COR-L47 (cell line): ENCODE measurements at regions not wholly inside any gene's neighbourhood (a gene's known extent, or its start where the extent isn't known, plus 50 kb on each side); places are given as distances from the start of the nearest gene placed in this dataset.
A peak's percentile ranks its signal among the peaks of the same experiment; 100 is the strongest.

Experiments used
- DNase-seq: peaks from one replicate; lab custom pipeline; 2025; lab: John Stamatoyannopoulos, UW

- no peak for DNase-seq
These were observed 164.0 kb upstream of the RAD23B start for GRCh38 chr9:107118863-107119624.

- DNase-seq, result no peak
These were observed 163.3 kb upstream of the RAD23B start for GRCh38 chr9:107119735-107120134.

GRCh38 chr9:107123389-107123788, 159.7 kb upstream of the RAD23B start:
- no peak for DNase-seq

- no peak for DNase-seq
These were observed 155.5 kb upstream of the RAD23B start for GRCh38 chr9:107127608-107128007.

GRCh38 chr9:107131108-107131799, 151.8 kb upstream of the RAD23B start:
- DNase-seq, result no peak

- DNase-seq, result no peak
These were observed 146.8 kb upstream of the RAD23B start for GRCh38 chr9:107136296-107136695.

GRCh38 chr9:107137495-107138202, 145.4 kb upstream of the RAD23B start:
- DNase-seq, result no peak

GRCh38 chr9:107138261-107138992, 144.7 kb upstream of the RAD23B start:
- DNase-seq, result no peak

- peak; percentile 7 for DNase-seq
These were observed 141.1 kb upstream of the RAD23B start for GRCh38 chr9:107141967-107142366.

- no peak for DNase-seq
These were observed 140.6 kb upstream of the RAD23B start for GRCh38 chr9:107142430-107142829.

- DNase-seq, result no peak
These were observed 140.0 kb upstream of the RAD23B start for GRCh38 chr9:107142896-107143603.

GRCh38 chr9:107144475-107144874, 138.6 kb upstream of the RAD23B start:
- DNase-seq, result no peak

GRCh38 chr9:107147134-107147533, 135.9 kb upstream of the RAD23B start:
- DNase-seq, result no peak

GRCh38 chr9:107148216-107148615, 134.9 kb upstream of the RAD23B start:
- DNase-seq, result no peak

GRCh38 chr9:107149756-107150155, 133.3 kb upstream of the RAD23B start:
- no peak for DNase-seq

- DNase-seq, result no peak
These were observed 129.7 kb upstream of the RAD23B start for GRCh38 chr9:107153336-107153735.

- DNase-seq, result no peak
These were observed 128.8 kb upstream of the RAD23B start for GRCh38 chr9:107154291-107154690.

- no peak for DNase-seq
These were observed 128.3 kb upstream of the RAD23B start for GRCh38 chr9:107154766-107155165.

GRCh38 chr9:107155244-107155817, 127.7 kb upstream of the RAD23B start:
- DNase-seq, result no peak

GRCh38 chr9:107158321-107158720, 124.8 kb upstream of the RAD23B start:
- DNase-seq, result peak; percentile 43

GRCh38 chr9:107161338-107161737, 121.7 kb upstream of the RAD23B start:
- DNase-seq, result no peak
